ENCODE measurements at regions not wholly inside any gene's neighbourhood (a gene's known extent, or its start where the extent isn't known, plus 50 kb on each side); places are given as distances from the start of the nearest gene placed in this dataset.

- TF ChIP-seq CTCF (IDR thresholded peaks at IDR 0.05) (no peak), POLR2AphosphoS5 (IDR thresholded peaks at IDR 0.05) (no peak), POLR2A (IDR thresholded peaks at IDR 0.05) (no peak), EP300 (IDR thresholded peaks at IDR 0.05) (no peak)
Measured at GRCh38 chr6:113487489-113488058, 369.6 kb upstream of the MARCKS start.
